ENCODE measurements at regions not wholly inside any gene's neighbourhood (a gene's known extent, or its start where the extent isn't known, plus 50 kb on each side); places are given as distances from the start of the nearest gene placed in this dataset.

GRCh38 chr11:15519124-15519791 is 404.5 kb downstream of the INSC start:
- Histone ChIP-seq H2BK20ac (ENCODE audit: low read depth, low read length, poor library complexity, severe bottlenecking) (no peak overlapping the region), H3K14ac (ENCODE audit: insufficient read depth, low read length) (no peak overlapping the region), H2BK5ac (ENCODE audit: insufficient read length, low read length) (no peak overlapping the region), H2AFZ (ENCODE audit: low read length) (no peak overlapping the region), H2BK15ac (ENCODE audit: low read depth, low read length) (no peak overlapping the region), H3K27me3 (ENCODE audit: insufficient read depth, low read length) (no peaks in the 10 kb centered on the region), H4K91ac (ENCODE audit: insufficient read length, low read depth, low read length) (no peak overlapping the region), H4K8ac (replicated peaks; ENCODE audit: insufficient read length, low read depth, low read length) (no peak overlapping the region), H2BK120ac (ENCODE audit: low read depth, low read length, poor library complexity, severe bottlenecking) (no peak overlapping the region), H3K23ac (ENCODE audit: insufficient read length, low read depth, low read length) (no peak overlapping the region), H3K23me2 (ENCODE audit: insufficient read length, low read depth, low read length, poor library complexity, severe bottlenecking) (no peaks in the 10 kb centered on the region), H3K18ac (ENCODE audit: insufficient read length, low read depth, low read length) (no peak overlapping the region), H3K79me2 (ENCODE audit: insufficient read depth, low read length) (no peaks in the 10 kb centered on the region), H3K79me1 (ENCODE audit: insufficient read depth, low read depth, low read length, poor library complexity, severe bottlenecking) (no peaks in the 10 kb centered on the region), H3K27ac (ENCODE audit: insufficient read length, low read depth, low read length) (no peak overlapping the region), H3K9ac (ENCODE audit: extremely low read depth, insufficient read length, low read length) (no peak overlapping the region), H2AK5ac (ENCODE audit: insufficient read length, low read length) (no peak overlapping the region), H3K4me1 (ENCODE audit: insufficient read depth, low read length) (no peaks in the 10 kb centered on the region), H4K20me1 (ENCODE audit: control insufficient read depth, insufficient read depth, insufficient read length) (no peaks in the 10 kb centered on the region), H4K5ac (ENCODE audit: insufficient read length, low read depth, low read length) (no peak overlapping the region), H3T11ph (ENCODE audit: low read length) (no peak overlapping the region), H2BK12ac (ENCODE audit: insufficient read length, low read depth, low read length) (no peak overlapping the region), H3K4ac (ENCODE audit: low read depth, low read length) (no peak overlapping the region), H3K9me3 (ENCODE audit: control insufficient read depth, low read depth, low read length) (no peaks in the 10 kb centered on the region), H3K56ac (ENCODE audit: insufficient read length, low read depth, low read length) (no peak overlapping the region), H3K4me2 (ENCODE audit: insufficient read depth, insufficient read length, low read length) (no peak overlapping the region)
- no CpG with 5 or more reads among the region's 2 CpGs for WGBS (ENCODE audit: extremely low coverage, insufficient read length, low lambda C conversion rate)
- no peak for DNase-seq
- Mint-ChIP-seq H3K36me3 (ENCODE audit: insufficient read depth in 1 of 3, low read depth in 3 of 3) (peaks cover 0 to 8% (median 3%) of the 10 kb centered on the region in 3 experiments; a peak in 2 of 7 replicates), H3K4me1 (peaks cover 11% of the 10 kb centered on the region in 2 experiments), H3K4me3 (no peak overlapping the region), H3K27me3 (ENCODE audit: low read depth) (no peaks in the 10 kb centered on the region), H3K9me3 (peaks cover 3 to 7% of the 10 kb centered on the region in 2 experiments), H3K27ac (no peak overlapping the region; a peak in 2 of 7 replicates)
- TF ChIP-seq CTCF (conservative IDR thresholded peaks at IDR 0.05): no peak

Data from H9 (cell line).